Frontal cortex (tissue), 3 donors: ENCODE measurements at regions not wholly inside any gene's neighbourhood (a gene's known extent, or its start where the extent isn't known, plus 50 kb on each side); places are given as distances from the start of the nearest gene placed in this dataset.

ENCODE experiments used
- DNase-seq, 2 donors: peaks; one replicate each; pipeline ENCODE4 v3.0.0; 2012; ENCODE audit warnings: low spot score in 2 of 2
- FAIRE-seq: peaks from 2 replicates; lab custom pipeline; 2012; peaks lifted over from hg19 to GRCh38; lab: Jason Lieb, UNC
- donor health status: control.
- donor health status: control.
- donor health status: control.

- FAIRE-seq (no peak), DNase-seq (no peak)
These were observed 482.9 kb downstream of the NAF1 start for GRCh38 chr4:162683659-162684370.

- FAIRE-seq = no peak
- DNase-seq = no peak
These were observed 484.0 kb downstream of the NAF1 start for GRCh38 chr4:162682651-162683050.

- no peak for DNase-seq
- no peak for FAIRE-seq
These were observed 485.5 kb downstream of the NAF1 start for GRCh38 chr4:162681212-162681611.

- FAIRE-seq = no peak
These were observed 491.0 kb downstream of the NAF1 start for GRCh38 chr4:162675661-162676060.

GRCh38 chr4:162661913-162662312 is 498.1 kb upstream of the FSTL5 start:
- FAIRE-seq = no peak

More at GRCh38 chr4:162675661-162676060, 491.0 kb downstream of the NAF1 start:
- no peak for DNase-seq

GRCh38 chr4:162659716-162660115 is 495.9 kb upstream of the FSTL5 start:
- FAIRE-seq (no peak), DNase-seq (no peak)

More at GRCh38 chr4:162661913-162662312, 498.1 kb upstream of the FSTL5 start:
- DNase-seq = no peak

GRCh38 chr4:162657966-162658365 is 494.2 kb upstream of the FSTL5 start:
- FAIRE-seq = no peak
- no peak for DNase-seq

- FAIRE-seq = no peak
- DNase-seq = no peak
These were observed 486.4 kb upstream of the FSTL5 start for GRCh38 chr4:162650166-162650565.

- FAIRE-seq (no peak), DNase-seq (peak in 1 of 2 donors; percentile 3)
These were observed 481.6 kb upstream of the FSTL5 start for GRCh38 chr4:162645381-162645780.

- DNase-seq (no peak), FAIRE-seq (no peak)
These were observed 480.5 kb upstream of the FSTL5 start for GRCh38 chr4:162644346-162644745.

GRCh38 chr4:162640152-162640551 is 476.4 kb upstream of the FSTL5 start:
- no peak for DNase-seq
- FAIRE-seq = no peak

- FAIRE-seq = no peak
These were observed 470.6 kb upstream of the FSTL5 start for GRCh38 chr4:162634390-162634789.

GRCh38 chr4:162622664-162623063 is 458.9 kb upstream of the FSTL5 start:
- DNase-seq = no peak
- FAIRE-seq = no peak

More at GRCh38 chr4:162634390-162634789, 470.6 kb upstream of the FSTL5 start:
- no peak for DNase-seq

- DNase-seq = no peak
These were observed 446.3 kb upstream of the FSTL5 start for GRCh38 chr4:162610116-162610515.

GRCh38 chr4:162586266-162586665 is 422.5 kb upstream of the FSTL5 start:
- DNase-seq (no peak), FAIRE-seq (peak; percentile 75)

More at GRCh38 chr4:162610116-162610515, 446.3 kb upstream of the FSTL5 start:
- FAIRE-seq = no peak

GRCh38 chr4:162582180-162582579 is 418.4 kb upstream of the FSTL5 start:
- DNase-seq = no peak
- FAIRE-seq = no peak

- DNase-seq (no peak), FAIRE-seq (no peak)
These were observed 401.9 kb upstream of the FSTL5 start for GRCh38 chr4:162565730-162566129.

- FAIRE-seq = no peak
- no peak for DNase-seq
These were observed 396.3 kb upstream of the FSTL5 start for GRCh38 chr4:162560073-162560472.

GRCh38 chr4:162557516-162558106 is 393.8 kb upstream of the FSTL5 start:
- FAIRE-seq (no peak), DNase-seq (no peak)

- DNase-seq (no peak), FAIRE-seq (no peak)
These were observed 371.3 kb upstream of the FSTL5 start for GRCh38 chr4:162535121-162535520.

- FAIRE-seq = no peak
- no peak for DNase-seq
These were observed 359.4 kb upstream of the FSTL5 start for GRCh38 chr4:162523171-162523570.

GRCh38 chr4:162522724-162523123 is 358.9 kb upstream of the FSTL5 start:
- no peak for DNase-seq
- FAIRE-seq = no peak
